ENCODE measurements at regions not wholly inside any gene's neighbourhood (a gene's known extent, or its start where the extent isn't known, plus 50 kb on each side); places are given as distances from the start of the nearest gene placed in this dataset.
A peak's percentile ranks its signal among the peaks of the same experiment; 100 is the strongest.
"Not testable (repeated sequence)": the region's sequence is repeated elsewhere in the genome, so short reads cannot be mapped to it uniquely, and the experiment has no call there.

DNA sequence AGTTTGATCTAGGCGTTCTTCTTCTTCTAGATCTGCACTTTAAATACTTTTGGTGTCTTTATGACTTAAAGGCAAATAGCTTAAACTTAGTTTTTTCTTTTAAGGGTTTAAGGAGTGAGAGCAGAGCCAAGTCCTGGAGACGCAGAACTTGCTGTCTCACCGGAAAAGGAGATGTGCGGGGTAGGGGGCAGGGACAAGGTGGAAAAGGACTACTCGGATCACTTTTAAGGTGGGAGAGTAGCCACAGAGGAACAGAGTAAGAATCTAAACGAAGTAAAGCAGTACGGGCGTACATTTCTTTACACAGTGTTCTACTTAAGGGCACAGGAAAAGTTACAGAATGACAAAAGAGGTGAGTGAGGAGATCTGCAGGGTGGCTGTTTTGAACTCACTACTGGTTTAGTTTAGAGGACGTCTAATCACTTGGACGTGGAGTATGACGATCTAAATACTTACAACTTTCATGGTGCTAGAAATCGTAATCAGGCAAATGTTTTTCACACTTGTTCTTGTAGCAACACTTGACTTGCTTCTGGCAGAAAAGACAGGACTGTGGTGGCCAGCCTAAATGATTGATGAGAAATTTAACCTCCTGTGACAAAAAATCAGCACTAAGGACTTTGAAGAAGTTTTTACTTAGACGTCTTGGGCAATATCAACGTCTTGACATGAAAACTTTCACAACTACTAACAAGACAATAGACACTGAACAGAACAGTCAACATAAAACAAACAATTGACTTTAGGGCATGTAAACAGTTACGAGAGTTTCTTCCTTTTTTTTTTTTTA, 127.0 kb downstream of the ART5 start:
- not testable (repeated sequence) for DNase-seq (ENCODE audit: low read depth)

DNA sequence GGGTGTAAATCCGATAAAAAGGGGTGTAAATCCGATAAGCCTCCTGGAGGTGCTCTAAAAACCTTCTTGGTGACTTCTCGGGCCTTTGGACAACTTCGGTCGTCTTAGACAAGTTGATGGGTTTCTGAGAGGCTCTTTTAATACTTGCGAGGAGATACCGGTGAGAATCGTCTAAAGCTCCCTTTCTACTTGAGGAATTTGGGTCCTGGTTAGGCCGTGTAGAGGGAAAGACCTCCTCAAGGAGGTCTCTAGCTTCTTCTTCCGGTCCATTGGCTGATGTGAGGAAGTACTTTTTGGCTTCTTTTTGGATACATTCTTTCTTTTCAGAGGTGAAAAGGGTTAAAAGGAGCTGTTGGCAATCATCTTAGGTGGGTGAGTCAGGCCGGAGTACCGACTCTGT, 128.5 kb downstream of the ART5 start:
- DNase-seq (ENCODE audit: low read depth), result not testable (repeated sequence)

DNA sequence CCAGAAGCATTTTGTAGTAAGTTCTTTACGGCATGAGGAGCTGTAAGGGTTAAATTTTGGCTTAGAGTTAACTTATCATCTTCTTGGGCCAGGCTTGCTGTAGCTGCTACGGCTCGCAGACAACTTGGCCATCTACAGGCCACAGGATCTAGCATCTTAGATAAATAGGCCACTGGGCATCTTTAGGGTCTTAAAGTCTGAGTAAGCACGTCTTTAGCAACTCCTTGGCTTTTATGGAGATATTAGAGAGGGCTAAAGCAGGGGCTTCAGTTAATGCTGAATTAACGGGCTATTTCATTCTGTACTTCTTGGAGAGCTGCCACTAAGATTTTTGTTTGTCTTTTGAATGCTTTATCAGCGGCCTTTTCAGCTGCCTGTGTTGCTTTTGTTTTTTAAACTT, 129.0 kb downstream of the ART5 start:
- DNase-seq (ENCODE audit: low read depth), result not testable (repeated sequence)

DNA sequence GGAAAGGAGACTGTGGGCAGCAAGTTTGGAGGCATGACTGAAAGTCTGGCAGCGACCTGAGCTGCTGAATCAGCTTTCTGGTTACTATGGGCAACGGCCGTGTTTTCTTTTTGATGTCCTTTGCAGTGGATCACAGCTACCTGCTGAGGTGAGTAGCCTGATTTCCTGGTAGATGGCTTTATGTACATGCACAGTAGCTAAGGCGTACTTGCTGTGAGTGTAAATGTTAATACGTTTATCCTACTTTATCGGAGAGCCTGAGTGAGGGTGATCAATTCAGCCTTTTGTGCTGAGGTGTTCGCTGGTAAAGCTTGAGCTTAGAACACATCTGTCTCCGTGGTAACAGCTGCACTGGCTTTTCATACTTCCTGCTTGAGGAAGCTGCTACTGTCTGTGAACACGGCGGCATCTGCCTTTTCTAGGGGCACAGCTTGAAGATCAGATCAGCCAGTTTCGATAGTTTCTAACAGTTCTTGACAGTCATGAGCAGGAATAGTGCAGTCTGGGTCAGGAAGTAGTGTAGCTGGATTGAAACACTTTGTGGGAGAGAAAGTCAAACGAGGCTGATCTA, 129.6 kb downstream of the ART5 start:
- DNase-seq (ENCODE audit: low read depth), result peak; percentile 42

DNA sequence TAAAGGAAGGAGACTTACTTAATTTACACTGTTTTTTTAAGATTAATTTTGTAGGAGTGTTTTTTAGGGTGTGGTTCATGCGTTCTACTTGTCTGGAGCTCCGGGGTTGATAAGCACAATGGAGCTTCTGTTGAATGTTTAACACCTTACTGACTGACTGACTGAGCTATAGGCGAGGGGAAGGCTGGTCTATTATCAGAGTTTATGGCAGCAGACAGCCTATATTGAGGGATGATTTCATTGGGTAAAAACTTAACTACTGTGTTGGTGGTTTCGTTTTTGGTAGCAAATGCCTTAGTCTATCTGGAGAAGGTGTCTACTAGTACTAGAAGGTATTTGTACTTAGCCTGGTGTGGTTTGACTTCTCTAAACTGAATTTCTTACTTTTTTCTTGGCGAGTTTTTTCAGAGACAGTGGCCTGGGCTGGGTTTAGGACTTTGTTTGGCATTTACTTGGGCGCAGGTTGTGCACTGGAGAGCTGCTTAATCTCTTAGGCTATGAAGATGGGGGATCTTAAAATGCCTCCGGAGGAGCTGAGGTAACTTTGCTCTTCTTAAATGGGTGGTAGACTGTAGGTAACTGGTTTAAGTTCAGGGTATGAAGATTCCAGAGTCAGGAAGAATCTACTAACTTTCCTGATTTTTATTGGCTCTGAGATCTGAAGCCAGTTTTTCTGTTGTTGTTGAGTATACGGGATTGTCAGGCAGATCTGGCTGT, 130.2 kb downstream of the ART5 start:
- not testable (repeated sequence) for DNase-seq (ENCODE audit: low read depth)

DNA sequence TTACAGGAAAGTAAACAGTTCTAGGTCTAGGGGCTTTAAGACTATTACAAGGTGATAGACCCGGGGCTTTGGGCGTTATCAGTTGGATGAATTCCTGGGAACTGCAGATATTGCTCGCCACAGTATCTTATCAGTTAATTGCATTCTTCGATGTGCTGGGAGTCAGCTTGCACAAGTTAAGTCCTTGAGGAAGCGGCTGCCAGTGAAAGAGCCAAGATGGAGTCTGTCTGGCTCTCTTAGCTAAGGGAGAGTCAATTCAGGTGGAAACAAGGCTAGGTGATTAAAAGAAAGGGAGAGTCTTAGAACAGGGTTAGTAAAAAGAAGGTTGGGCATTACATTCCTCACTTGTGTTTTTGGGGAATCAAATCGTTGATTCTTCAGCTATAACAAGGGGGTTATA, 130.6 kb upstream of the ZNF195 start:
- DNase-seq (ENCODE audit: low read depth), result not testable (repeated sequence)

DNA sequence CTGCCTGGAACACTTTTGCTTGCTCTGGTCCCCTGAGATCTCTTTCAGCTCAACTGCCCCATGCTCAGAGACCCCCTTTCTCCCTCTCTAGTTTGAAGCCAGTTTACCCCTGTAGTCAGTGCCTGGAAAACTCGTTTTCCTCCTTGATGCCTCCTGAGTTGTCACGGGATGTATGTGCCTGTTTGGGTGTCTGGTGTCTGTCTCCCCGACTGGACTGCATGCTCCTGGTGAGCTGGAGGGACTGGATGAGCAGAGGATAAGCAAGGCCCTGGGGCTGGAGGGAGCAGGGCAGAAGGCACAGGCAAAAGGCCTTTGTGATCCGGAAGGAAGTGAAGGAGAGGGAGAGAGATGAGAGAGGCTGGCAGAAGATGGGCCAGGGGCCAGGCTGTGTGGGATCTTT, 120.3 kb upstream of the ZNF195 start:
- DNase-seq (ENCODE audit: low read depth), result not testable (repeated sequence)

DNA sequence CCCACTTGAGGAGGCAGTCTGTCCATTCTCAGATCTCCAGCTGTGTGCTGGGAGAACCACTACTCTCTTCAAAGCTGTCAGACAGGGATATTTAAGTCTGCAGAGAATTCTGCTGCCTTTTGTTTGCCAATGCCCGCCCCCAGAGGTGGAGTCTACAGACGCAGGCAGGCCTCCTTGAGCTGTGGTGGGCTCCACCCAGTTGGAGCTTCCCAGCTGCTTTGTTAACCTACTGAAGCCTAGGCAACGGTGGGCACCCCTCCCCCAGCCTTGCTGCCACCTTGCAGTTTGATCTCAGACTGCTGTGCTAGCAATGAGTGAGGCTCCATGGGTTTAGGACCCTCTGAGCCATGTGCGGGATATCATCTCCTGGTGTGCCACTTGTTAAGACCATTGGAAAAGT, 119.4 kb upstream of the ZNF195 start:
- not testable (repeated sequence) for DNase-seq (ENCODE audit: low read depth)

DNA sequence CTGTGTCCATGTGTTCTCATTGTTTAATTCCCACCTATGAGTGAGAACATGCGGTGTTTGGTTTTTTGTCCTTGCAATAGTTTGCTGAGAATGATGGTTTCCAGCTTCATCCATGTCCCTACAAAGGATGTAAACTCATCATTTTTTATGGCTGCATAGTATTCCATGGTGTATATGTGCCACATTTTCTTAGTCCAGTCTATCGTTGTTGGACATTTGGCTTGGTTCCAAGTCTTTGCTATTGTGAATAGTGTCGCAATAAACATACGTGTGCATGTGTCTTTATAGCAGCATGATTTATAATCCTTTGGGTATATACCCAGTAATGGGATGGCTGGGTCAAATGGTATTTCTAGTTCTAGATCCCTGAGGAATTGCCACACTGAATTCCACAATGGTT, 114.2 kb upstream of the ZNF195 start:
- DNase-seq (ENCODE audit: low read depth), result not testable (repeated sequence)

DNA sequence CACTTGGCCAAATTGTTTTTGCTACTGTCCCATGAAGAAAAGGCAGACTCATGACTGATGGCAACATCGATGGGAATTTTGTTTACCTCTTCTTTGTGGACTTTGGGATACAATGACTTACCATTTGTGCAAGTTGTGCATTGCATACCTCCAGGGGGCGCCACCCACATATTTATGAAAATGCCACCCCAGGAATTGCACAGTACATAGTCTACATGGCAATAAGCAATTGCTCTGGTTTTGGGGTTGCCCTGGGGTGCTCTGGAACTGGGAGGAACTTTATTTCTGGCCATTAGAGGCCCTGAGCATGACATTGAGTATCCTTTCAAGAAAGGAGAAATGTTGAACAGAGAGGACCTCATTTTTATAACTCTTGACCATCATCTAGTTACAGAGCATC, 109.1 kb upstream of the ZNF195 start:
- not testable (repeated sequence) for DNase-seq (ENCODE audit: low read depth)

DNA sequence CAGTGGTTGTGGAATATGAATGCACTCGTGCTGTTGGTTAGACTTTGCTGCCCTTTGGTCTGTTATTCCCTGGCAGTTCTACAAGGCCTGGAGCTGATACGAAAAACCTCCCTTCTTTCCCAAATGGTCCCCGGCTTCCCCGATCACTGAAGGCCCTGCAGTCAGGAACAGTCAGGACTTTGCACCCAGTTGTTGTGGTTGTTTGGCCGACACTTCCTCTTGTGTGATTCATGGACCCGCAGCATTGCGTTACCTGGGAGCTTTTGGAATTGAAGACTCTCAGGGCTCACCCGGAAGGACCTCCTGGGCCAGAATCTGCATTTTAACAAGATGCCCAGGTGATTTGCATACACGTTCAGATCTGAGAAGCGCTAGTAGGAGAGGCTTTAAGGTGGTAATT, 106.8 kb upstream of the ZNF195 start:
- not testable (repeated sequence) for DNase-seq (ENCODE audit: low read depth)

DNA sequence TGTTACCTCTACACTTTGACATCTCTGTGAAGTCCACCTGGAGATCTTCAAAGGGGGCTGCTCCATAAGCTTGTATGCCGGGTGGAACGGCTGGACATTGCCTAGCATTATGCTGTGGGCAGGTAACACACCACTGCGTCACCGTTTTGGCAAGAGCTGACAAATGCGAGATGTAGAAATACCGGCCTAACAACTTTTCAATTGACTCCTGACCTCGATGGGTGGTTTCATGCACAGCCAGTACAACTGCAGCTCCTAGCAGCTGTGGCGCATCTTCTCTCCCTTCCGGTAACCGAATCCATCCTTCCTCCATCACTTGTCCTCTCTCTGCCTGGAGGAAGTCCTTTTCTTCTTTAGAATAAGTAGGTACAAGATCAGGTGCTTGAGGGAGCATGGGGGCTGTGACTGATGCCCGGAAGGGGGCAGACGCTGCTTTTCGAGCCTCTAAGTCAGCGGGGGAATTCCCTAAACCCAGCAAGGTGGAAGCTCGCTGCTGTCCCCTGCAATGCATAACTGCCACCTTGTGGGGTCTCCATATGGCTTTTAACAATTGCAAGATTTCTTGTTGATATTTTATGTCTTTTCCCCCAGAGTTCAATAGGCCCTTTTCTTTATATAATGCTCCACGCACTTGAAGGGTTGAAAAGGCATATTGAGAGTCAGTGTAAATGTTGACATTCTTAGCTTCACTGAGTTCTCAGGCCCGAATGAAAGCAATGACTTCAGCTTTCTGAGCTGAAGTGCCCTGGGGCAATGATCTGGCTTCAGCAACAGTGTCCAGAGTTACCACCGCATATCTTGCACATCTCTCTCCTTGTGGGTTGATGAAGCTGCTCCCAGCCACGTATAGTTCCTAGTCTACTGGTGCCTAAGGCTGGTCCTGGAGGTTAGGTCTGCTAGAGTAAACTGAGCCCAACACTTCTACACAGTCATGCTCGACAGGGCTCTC, 98.3 kb upstream of the ZNF195 start:
- DNase-seq (ENCODE audit: low read depth), result not testable (repeated sequence)

DNA sequence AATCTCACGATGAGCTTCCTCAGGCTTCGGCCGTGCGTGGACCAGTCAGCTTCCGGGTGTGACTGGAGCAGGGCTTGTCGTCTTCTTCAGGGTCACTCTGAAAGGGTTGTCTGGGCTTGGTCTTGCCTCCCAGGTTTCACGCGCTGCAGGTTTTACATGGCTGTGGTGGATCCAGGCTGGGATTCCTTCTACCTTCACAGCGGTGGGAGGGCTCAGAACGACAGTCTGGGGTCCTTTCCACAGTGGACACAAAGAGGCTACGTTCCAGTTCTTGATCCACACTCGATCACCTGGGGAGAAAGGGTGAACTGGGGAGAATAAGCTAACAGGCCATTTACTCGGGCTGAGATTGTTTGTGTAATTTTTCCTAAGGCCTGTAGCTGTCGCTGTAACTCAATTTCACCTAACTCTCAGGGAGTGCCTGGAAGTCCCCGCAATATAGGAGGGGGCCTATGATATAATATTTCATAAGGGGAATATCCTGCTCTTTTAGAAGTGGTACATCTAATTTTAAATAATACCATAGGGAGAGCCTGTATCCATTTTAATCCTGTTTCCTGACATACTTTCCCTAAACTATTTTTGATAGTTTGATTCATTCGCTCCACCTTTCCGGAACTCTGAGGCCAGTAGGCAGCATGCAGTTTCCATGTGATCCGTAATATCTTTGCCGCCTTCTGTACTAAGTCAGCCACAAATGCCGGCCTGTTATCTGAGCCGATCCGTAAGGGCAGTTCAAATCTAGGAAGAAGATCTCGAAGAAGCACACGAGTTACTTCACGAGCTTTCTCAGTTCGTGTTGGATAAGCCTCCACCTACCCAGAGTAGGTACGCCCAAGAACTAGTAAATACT, 97.4 kb upstream of the ZNF195 start:
- DNase-seq (ENCODE audit: low read depth), result not testable (repeated sequence)

DNA sequence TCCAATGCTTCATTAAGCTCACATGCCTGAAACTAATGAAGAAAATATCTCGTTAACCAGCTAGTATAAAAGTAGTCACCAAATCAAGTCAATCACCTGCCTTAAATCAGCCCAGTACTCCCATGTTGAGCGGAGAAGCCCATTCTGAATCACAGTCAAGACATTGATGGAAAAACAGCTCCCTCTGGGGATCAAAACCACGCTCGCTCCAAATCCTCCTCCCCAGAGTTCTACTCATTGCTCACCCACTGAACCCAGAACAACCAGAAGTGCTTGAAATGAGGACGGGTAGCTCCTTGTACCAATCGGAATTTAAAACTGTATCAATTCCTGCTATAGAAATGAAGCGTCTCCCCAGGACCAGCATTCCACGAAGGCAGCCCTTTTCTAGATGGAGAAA, 90.0 kb upstream of the ZNF195 start:
- not testable (repeated sequence) for DNase-seq (ENCODE audit: low read depth)

DNA sequence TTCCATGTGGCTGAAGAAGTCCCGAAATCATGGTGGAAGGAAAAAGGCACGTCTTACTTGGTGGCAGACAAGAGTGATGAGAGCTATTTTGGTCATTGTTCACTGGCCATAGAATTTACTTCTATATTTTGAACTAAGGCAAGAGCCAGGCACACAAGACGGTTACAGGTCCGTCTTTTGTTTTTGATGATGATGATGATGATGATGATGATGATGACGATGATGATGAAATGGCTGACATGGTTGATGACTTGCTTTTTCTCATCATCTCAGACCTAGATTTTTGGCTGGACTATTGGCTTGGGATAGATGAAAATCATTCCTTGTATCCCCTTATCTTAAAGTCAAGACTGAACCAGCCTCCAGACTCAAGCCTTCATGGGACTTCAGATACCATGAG, 88.7 kb upstream of the ZNF195 start:
- not testable (repeated sequence) for DNase-seq (ENCODE audit: low read depth)

DNA sequence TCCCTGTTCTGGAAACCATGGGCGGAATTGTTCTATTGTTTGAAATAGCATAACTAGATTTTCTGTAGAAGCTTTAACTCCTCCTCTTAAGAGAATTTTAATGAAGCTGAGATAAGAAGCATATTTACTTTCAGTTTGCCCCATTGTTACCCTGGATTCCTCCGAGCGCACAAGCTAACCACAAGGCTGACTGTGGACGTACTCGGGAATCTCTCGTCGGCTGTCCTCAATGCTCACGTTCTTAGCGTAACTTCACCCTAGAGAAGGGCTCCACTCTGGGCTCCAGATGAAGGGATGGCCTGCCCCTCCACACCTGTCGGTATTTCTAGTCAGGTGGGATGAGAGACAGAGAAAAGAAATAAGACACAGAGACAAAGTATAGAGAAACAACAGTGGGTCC, 76.7 kb upstream of the ZNF195 start:
- not testable (repeated sequence) for DNase-seq (ENCODE audit: low read depth)

DNA sequence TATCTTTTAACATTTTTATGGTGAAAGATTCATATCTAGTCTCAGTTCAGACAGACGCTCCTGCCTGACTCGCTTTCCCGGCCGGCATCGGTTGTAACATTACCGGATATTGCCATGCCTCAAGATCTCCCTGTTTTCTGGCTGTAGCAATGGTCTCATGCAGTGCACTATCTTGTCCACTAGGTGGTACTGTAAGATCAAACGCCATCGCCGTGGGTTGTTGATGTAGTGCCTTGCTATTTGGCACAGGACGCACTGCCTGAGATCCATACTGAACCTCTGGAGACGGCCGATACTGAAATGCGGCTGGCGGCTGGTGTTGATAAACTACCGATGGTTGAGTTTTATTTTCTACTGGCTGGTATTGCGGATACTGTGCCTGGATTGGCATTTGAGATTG, 75.9 kb upstream of the ZNF195 start:
- DNase-seq (ENCODE audit: low read depth), result peak; percentile 18

DNA sequence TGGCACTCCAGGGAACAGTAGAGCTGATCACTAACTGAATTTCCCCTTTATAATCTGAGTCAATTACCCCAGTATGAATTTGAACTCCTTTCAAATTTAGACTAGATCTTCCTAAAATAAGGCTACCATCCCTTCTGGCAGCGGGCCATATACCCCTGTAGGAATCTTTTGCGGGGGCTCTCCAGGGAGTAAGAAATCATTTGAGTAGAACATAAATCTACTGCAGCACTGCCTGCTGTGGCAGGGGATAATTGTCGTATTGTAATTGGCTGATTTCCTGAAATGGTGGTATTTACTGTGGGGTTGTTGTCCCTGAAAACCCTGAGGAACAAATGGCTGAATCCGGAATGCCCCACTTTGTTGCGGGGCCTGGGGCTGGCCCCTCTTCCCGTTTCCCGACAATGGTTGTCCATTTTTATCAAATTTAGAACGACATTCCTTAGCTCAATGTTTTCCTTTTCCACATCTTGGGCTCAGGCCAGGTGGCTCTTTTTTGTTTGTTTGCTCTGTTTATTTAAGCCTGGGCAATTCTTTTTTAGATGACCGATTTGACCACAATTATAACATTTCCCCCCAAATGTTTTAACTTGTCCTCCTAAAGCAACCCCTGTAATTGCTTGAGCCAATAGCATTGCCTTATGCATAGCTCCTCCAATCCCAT, 74.8 kb upstream of the ZNF195 start:
- DNase-seq (ENCODE audit: low read depth), result not testable (repeated sequence)

DNA sequence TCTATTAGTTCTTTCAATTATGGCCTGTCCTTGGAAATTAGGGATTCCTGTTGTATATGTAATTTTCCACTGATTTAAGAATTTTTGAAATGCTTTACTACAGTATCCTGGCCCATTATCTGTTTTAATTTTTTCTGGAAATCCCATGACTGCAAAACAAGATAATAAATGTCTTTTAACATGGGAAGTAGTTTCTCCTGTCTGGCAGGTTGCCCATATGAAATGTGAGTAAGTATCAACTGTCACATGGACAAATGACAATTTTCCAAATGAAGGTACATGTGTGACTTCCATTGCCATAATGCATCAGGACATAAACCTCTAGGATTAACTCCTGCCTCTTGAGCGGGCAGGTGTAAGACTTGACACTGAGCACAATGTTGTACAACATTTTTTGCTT, 71.9 kb upstream of the ZNF195 start:
- not testable (repeated sequence) for DNase-seq (ENCODE audit: low read depth)

DNA sequence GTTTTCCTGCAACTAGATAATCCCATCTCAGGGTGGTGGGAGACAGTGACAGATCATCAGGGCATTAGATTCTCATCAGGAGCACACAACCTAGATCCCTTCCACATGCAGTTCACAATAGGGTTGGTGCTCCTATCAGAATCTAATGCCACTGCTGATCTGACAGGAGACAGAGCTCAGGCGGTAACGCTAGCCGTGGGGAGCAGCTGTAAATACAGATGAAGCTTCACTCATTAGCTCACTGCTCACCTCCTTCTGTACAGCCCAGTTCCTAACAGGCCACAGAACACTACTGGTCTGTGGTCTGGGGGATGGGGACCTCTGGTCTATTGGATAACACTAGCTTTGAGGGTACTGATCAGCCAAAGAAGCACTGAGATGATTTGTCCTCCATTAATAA, 66.6 kb upstream of the ZNF195 start:
- not testable (repeated sequence) for DNase-seq (ENCODE audit: low read depth)

DNA sequence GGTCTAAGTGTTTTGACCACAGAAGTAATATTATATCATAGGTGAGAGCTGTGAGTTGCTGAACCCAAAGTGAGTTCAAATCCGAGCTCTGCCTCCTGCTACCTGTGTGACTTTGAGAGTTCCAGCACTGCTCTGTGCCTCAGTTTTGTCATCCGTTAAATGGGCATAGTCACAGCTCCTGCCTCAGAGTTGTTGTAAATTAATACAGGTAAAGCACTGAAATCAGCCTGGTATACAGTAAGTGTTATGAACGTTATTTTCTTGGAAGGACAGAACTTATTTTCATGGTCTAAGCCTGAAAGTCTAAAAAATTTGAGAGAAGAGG, 65.4 kb upstream of the ZNF195 start:
- not testable (repeated sequence) for DNase-seq (ENCODE audit: low read depth)
